SK-N-SH treated with all-trans-retinoic acid at 6 μM for 48 hours (cell line): ENCODE measurements at regions not wholly inside any gene's neighbourhood (a gene's known extent, or its start where the extent isn't known, plus 50 kb on each side); places are given as distances from the start of the nearest gene placed in this dataset.

Experiments
- GLIS3 ChIP-seq: fragments of 250-450 bp; sonication (Bioruptor Pico); IDR thresholded peaks from 2 replicates; pipeline ENCODE4 v1.5.0; 2020; ENCODE audit warnings: mild to moderate bottlenecking, moderate library complexity
- PPARA ChIP-seq: fragments of 250-450 bp; sonication (Bioruptor Pico); IDR thresholded peaks from 2 replicates; pipeline ENCODE4 v1.5.0; 2020; ENCODE audit warnings: mild to moderate bottlenecking, borderline replicate concordance
- RARB ChIP-seq: fragments of 250-450 bp; sonication (Bioruptor Pico); IDR thresholded peaks from 2 replicates; pipeline ENCODE4 v1.8.0; 2021; ENCODE audit warnings: mild to moderate bottlenecking, moderate library complexity
- ZC3H10 ChIP-seq: fragments of 250-450 bp; sonication (Bioruptor Pico); IDR thresholded peaks from 2 replicates; pipeline ENCODE4 v1.5.1; 2021; ENCODE audit warnings: mild to moderate bottlenecking, moderate library complexity
- TF ChIP-seq, protein P1 (sequence below): fragments of 250-450 bp; sonication (Bioruptor Pico); IDR thresholded peaks from 2 replicates; pipeline ENCODE4 v1.5.1; 2020; ENCODE audit warnings: low read depth, mild to moderate bottlenecking, moderate library complexity

DNA sequence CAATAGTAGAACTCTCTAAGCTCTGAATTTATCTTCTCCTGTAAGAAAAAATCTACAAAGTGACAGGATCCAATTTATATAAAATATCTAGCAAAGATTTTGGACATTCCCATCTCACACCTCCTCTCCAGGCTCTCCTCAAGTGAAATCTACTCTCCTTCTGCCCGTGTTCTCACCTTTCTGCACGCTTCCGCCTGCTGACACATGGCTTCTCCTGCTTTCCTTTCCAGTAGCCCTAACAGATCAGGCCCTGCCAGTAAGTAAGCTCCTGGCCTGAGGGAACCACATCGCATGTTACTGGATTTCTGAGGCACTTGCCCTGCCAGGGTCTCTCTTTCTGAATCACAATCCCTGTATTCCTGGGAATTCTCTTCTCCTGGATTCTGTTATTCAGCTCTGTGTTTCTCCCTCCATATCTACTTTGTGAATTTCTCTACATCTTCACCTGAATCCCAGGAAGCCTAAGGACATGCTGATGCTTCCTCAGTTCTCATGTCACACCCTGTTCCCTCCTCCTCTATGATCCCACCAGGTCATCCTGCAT is 53.3 kb upstream of the TOP3B start:
- TF ChIP-seq RARB (CRISPR knock-in tag) (no peak), PPARA (CRISPR knock-in tag) (no peak), ZC3H10 (CRISPR knock-in tag) (no peak), GLIS3 (CRISPR knock-in tag) (no peak)
- TF ChIP-seq, protein P1, sequence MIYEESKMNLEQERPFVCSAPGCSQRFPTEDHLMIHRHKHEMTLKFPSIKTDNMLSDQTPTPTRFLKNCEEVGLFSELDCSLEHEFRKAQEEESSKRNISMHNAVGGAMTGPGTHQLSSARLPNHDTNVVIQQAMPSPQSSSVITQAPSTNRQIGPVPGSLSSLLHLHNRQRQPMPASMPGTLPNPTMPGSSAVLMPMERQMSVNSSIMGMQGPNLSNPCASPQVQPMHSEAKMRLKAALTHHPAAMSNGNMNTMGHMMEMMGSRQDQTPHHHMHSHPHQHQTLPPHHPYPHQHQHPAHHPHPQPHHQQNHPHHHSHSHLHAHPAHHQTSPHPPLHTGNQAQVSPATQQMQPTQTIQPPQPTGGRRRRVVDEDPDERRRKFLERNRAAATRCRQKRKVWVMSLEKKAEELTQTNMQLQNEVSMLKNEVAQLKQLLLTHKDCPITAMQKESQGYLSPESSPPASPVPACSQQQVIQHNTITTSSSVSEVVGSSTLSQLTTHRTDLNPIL (CRISPR knock-in tag), result no peak
